ENCODE measurements at regions not wholly inside any gene's neighbourhood (a gene's known extent, or its start where the extent isn't known, plus 50 kb on each side); places are given as distances from the start of the nearest gene placed in this dataset.
"Not testable (repeated sequence)": the region's sequence is repeated elsewhere in the genome, so short reads cannot be mapped to it uniquely, and the experiment has no call there.

DNA sequence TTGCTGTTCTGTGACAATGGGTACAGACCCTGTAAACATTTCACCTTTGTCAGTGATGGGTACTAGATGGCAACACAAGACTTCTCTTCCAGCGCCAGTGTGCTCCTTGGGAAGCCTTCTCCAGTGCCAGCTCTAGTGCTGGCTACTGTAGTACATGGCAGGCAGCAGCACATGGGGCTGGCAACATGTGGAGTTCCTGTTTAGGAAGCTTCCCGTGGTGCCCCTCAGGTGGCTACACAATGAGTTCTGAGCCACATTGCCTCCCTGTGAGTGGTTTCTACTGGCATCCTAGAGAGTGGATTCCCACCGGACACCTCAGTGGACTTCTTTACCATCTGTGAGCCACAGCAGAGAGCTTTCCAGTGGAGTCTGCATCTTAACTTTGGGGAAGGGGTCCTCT is 302.1 kb downstream of the CYRIA start:
- no peak for DNase-seq (ENCODE audit: low spot score)

- no peak for DNase-seq (ENCODE audit: low spot score)
These were observed 303.0 kb downstream of the CYRIA start for GRCh38 chr2:16362611-16363010.

GRCh38 chr2:16361261-16361995 is 304.2 kb downstream of the CYRIA start:
- DNase-seq (ENCODE audit: low spot score): no peak

DNA sequence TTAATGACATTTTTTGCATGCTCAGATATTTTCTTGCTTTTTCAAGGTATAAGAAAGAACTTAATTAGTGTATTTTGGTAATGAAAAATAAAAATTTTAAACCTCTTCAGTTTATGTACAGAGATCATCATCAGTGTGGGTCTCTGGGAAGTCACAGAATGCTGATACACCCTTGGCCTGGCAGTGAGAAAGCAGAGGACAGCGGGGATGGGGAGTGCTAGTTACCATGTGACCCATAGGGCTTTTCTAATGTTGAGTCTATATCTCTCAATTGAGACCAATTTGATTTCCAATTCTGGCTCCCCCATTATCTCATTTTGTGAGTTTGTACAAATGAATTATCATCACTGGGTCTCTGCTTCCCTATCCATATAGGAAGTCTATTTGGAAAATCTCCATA is 305.7 kb downstream of the CYRIA start:
- DNase-seq (ENCODE audit: low spot score): no peak

GRCh38 chr2:16357188-16357587 is 308.4 kb downstream of the CYRIA start:
- no peak for DNase-seq (ENCODE audit: low spot score)

GRCh38 chr2:16351541-16351940 is 314.1 kb downstream of the CYRIA start:
- no peak for DNase-seq (ENCODE audit: low spot score)

GRCh38 chr2:16351137-16351536 is 314.5 kb downstream of the CYRIA start:
- DNase-seq (ENCODE audit: low spot score): no peak

DNA sequence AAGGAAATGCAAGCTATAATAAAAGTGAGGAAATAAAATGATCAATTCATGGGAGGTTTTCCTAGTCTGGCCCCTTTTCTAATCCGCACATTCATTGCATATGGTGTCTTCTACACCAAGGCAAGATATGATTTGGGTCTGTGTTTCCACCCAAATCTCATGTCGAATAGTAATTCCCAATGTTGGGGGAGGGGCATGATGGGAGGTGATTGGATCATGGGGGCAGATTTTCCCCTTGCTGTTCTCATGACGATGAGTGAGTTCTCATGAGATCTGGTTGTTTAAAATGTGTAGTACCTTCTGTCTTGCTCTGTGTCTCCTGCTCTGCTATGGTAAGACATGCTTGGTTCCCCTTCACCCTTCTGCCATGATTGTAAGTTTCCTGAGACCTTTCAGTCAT is 315.4 kb downstream of the CYRIA start:
- no peak for DNase-seq (ENCODE audit: low spot score)

GRCh38 chr2:16349811-16350210 is 315.8 kb downstream of the CYRIA start:
- DNase-seq (ENCODE audit: low spot score): no peak

DNA sequence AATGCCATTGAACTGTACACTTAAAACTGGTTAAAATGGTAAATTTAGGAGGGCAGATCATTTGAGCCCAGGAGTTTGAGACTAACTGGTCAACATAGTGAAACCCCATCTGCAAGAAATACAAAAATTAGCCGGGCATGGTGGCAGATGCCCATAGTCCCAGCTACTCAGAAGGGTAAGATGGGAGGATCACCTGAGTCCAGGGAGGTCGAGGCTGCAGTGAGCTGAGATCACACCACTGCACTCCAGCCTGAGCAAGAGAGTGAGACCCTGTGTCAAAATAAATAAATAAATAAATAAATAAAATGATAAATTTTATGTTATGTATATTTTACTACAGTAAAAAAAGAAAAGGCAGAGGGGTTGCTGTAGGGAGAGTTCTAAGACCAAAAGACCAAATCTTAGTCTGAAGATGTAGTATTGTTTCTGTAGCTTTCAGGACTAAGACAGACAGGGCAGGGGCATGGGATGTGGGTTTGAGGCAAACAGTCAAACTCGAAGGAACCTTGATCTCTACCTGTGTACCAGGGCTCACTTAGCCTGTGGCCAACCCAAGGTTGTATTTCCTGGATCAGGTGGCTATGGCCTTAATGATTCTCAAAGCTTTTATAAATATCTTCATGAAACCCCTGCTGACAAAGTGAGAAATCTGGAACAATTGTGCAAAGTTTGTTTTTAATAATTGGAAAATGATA is 316.7 kb downstream of the CYRIA start:
- DNase-seq (ENCODE audit: low spot score): no peak

DNA sequence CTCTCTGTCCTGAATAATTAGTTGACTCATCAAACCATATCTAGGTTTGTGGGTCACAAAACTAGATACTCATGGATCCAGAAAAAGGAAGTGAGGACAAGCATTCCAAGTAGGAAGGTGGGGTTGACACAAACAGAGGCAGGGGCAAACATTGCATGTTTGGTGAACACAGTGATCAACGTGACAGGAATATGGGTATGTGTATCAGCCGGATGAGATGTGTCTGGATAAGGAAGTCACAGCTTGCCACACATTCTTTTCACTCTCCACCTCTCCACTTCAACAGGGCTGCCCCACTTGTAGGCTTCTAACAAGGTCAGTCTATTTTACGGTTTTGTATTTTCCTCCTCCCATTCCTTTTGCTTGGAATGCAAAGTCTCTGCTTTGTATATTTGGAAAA is 319.0 kb downstream of the CYRIA start:
- DNase-seq (ENCODE audit: low spot score): no peak

- DNase-seq (ENCODE audit: low spot score): not testable (repeated sequence)
These were observed 320.4 kb downstream of the CYRIA start for GRCh38 chr2:16345231-16345630.

DNA sequence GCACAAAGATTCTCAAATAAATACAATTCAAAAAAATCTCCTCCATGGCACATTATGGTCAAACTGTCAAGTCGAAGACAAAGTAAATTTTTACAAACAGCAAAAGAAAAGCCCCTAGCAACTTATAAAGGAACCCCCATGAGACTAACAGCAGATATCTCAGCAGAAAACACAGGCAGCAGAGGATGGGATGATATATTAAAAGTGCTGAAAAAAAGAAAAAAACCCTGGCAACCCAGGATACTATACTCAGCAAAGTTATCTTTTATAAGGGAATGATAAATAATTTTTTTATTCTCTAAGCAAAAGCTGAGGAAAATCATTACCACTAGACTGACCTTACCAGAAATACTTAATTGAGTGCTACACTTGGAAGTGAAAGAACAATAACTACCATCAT is 326.4 kb downstream of the CYRIA start:
- DNase-seq (ENCODE audit: low spot score): no peak

- no peak for DNase-seq (ENCODE audit: low spot score)
These were observed 327.6 kb downstream of the CYRIA start for GRCh38 chr2:16338026-16338425.

DNA sequence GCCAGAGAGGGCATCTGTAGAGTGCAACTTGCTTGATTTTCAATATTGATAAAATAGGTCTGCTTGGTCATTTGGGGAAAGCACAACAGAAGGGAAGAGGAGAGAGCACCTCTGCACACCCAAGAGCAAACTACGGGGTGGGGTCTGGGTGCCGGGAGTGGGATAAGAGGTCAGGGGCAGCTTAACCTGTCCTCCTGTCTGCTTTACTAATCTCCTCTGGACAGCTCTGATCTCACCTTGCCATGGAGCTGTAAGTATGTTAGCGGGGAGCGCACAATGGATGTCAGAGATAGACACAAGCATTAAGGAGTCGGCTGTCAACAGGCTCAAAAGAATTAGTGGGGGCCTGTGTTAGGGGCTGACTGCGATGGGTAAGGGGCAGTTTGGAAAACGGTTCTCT is 328.7 kb downstream of the CYRIA start:
- no peak for DNase-seq (ENCODE audit: low spot score)

GRCh38 chr2:16336491-16336890 is 329.1 kb downstream of the CYRIA start:
- no peak for DNase-seq (ENCODE audit: low spot score)

DNA sequence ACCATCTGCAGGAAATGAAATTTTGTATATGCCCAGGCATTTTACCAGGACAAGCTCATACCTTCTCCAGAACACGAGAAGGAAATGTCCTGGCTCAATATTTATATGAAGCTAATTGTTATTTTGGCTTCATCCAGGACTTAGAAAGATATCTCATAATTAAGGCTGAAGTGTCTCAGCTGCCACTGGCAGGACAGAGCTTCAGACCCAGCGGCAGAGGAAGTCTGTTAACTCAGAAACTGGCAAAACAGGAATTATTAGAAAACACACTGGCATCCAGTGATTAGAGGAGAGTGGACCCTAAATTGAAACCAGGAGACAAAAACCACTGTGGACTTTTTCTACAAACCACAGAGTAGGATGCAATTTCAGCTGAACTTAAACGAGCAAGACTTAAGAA is 329.7 kb downstream of the CYRIA start:
- no peak for DNase-seq (ENCODE audit: low spot score)

GRCh38 chr2:16335604-16335930 is 330.1 kb downstream of the CYRIA start:
- no peak for DNase-seq (ENCODE audit: low spot score)

DNA sequence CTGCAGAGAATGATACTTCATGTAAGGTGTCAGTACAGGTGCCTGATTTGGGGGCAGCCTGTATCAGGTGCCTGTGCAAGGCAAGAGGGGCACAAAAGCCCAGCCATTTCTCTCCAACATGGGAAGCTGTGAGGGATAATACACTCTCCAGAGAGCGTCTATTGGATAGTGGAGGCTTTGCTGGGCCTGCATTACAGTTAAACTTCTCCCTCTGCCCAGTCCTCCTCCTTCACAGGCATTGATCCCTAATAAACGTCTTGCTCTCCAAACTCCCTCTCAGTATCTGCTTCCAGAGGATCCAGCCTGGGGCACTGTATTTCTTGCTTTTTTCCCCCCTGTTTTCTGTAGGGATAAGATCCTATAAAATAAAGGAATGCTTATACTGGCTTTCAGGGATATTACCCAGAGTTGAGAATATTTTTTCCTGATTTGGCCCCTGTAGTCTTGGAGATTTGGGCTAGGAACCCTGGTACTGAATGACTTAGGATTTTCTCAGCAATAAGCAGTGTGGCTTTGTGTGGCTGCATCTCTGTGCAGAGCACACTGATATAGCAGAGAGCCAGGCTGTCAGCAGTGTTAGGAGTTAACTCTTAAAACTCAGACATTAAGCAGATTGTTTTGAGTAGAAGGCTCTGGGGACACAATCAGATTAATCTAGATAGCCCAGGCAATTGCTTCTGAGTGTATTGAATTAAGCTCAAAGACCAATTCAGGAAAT is 330.6 kb downstream of the CYRIA start:
- DNase-seq (ENCODE audit: low spot score): no peak

DNA sequence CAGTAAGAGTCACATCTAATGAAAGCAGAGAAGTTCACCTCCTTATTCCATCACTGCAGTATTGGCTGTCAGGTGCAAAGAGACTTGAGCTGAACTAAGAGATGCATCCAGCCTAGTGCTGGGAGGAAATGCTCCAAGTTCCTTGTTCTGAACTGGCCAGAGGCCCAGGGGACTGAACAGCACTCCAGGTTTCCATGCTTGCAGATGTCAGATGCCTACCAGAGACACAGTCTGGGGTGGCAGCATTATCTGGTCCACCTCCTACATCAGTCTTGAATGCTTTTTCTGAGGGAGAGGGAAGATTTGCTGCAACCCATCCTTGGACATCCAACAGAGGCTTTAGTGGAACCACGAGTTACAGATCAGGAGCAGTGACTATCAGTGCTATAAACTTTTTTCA is 331.3 kb downstream of the CYRIA start:
- DNase-seq (ENCODE audit: low spot score): no peak

DNA sequence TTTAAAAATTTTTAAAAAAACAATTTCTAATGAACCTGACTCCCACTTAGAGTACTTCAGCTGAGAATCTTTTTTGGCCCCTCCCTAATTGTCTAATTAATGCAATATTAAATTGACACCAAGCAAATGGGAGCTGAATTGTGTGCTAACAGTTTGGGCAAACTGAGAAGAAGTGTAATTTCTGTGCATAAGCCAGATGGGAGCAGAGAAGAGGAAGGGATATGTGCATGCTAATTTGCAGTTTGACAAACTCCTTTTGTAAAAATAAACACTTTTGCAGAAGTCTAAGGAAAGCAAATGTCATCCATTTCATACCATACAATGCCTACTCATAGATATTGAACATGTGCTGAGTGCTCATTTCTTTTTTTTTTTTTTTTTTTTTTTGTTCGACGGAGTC is 332.0 kb downstream of the CYRIA start:
- DNase-seq (ENCODE audit: low spot score): no peak

GRCh38 chr2:16332681-16333557 is 332.7 kb downstream of the CYRIA start:
- no peak for DNase-seq (ENCODE audit: low spot score)

Data from CD4-positive, alpha-beta T cell treated with Interleukin-15 for 4 hours (primary cell).